ENCODE measurements at regions not wholly inside any gene's neighbourhood (a gene's known extent, or its start where the extent isn't known, plus 50 kb on each side); places are given as distances from the start of the nearest gene placed in this dataset.

DNA sequence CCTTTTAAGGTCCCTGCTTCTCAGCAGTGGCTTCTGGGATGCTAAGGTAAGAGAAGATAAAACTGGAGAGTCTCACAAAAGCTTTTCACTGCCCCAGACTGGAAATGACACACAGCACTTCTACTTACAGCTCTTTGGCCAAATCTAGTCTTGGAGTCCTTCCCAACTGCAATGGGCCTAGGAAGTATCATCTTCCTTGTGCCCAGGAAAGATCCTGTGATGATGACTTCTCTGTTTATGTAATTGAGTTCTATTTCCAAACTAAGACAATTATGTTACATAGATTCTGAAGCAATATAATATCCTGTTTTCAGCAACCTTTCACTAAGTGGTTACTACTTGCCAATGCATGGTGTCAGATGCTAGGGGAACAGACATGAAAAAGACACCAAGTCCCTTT, 234.1 kb downstream of the PTEN start:
- TF ChIP-seq, protein P1, sequence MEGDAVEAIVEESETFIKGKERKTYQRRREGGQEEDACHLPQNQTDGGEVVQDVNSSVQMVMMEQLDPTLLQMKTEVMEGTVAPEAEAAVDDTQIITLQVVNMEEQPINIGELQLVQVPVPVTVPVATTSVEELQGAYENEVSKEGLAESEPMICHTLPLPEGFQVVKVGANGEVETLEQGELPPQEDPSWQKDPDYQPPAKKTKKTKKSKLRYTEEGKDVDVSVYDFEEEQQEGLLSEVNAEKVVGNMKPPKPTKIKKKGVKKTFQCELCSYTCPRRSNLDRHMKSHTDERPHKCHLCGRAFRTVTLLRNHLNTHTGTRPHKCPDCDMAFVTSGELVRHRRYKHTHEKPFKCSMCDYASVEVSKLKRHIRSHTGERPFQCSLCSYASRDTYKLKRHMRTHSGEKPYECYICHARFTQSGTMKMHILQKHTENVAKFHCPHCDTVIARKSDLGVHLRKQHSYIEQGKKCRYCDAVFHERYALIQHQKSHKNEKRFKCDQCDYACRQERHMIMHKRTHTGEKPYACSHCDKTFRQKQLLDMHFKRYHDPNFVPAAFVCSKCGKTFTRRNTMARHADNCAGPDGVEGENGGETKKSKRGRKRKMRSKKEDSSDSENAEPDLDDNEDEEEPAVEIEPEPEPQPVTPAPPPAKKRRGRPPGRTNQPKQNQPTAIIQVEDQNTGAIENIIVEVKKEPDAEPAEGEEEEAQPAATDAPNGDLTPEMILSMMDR (IDR thresholded peaks at IDR 0.05): no peak
- TF ChIP-seq CBFB (CRISPR knock-in tag; IDR thresholded peaks at IDR 0.05; ENCODE audit: low read depth): no peak
- no peak for TF ChIP-seq ZNF263 (CRISPR knock-in tag; IDR thresholded peaks at IDR 0.05; ENCODE audit: low read depth)
- TF ChIP-seq, protein P2, sequence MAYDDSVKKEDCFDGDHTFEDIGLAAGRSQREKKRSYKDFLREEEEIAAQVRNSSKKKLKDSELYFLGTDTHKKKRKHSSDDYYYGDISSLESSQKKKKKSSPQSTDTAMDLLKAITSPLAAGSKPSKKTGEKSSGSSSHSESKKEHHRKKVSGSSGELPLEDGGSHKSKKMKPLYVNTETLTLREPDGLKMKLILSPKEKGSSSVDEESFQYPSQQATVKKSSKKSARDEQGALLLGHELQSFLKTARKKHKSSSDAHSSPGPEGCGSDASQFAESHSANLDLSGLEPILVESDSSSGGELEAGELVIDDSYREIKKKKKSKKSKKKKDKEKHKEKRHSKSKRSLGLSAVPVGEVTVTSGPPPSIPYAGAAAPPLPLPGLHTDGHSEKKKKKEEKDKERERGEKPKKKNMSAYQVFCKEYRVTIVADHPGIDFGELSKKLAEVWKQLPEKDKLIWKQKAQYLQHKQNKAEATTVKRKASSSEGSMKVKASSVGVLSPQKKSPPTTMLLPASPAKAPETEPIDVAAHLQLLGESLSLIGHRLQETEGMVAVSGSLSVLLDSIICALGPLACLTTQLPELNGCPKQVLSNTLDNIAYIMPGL (CRISPR knock-in tag; IDR thresholded peaks at IDR 0.05): no peak
- TF ChIP-seq EMX1 (CRISPR knock-in tag; IDR thresholded peaks at IDR 0.05): no peak
- no peak for TF ChIP-seq RELA (CRISPR knock-in tag; IDR thresholded peaks at IDR 0.05; ENCODE audit: borderline replicate concordance)
